G401 (cell line): ENCODE measurements at regions not wholly inside any gene's neighbourhood (a gene's known extent, or its start where the extent isn't known, plus 50 kb on each side); places are given as distances from the start of the nearest gene placed in this dataset.

Source experiments
- DNase-seq: peaks from one replicate; pipeline ENCODE4 v3.0.0-alpha.2; 2015; ENCODE audit warnings: low spot score
- in situ Hi-C: cut with HindIII; loops from 2 replicates; pipeline ENCODE4 v1.10.0; 2016; ENCODE audit warnings: low sequenced_read_pairs, mixed read lengths

GRCh38 chr5:8226148-8226547 is 357.2 kb downstream of the MTRR start:
- DNase-seq, result no peak
- in situ Hi-C loops, result no loop called here

- in situ Hi-C loops, result no loop called here
- DNase-seq, result no peak
Observed at GRCh38 chr5:8227112-8227511, 358.2 kb downstream of the MTRR start.

GRCh38 chr5:8229551-8229950 is 360.6 kb downstream of the MTRR start:
- in situ Hi-C loops, result no loop called here
- no peak for DNase-seq

GRCh38 chr5:8230868-8231267 is 361.9 kb downstream of the MTRR start:
- DNase-seq, result no peak
- in situ Hi-C loops, result no loop called here

GRCh38 chr5:8233479-8233878 is 364.5 kb downstream of the MTRR start:
- no peak for DNase-seq
- in situ Hi-C loops, result no loop called here

GRCh38 chr5:8234179-8234770 is 365.3 kb downstream of the MTRR start:
- in situ Hi-C loops, result no loop called here
- DNase-seq, result no peak

- in situ Hi-C loops, result no loop called here
- DNase-seq, result peak; percentile 10
Observed at GRCh38 chr5:8238080-8238479, 369.1 kb downstream of the MTRR start.

GRCh38 chr5:8239198-8239597 is 370.2 kb downstream of the MTRR start:
- no peak for DNase-seq
- in situ Hi-C loops, result no loop called here

GRCh38 chr5:8239646-8240045 is 370.7 kb downstream of the MTRR start:
- in situ Hi-C loops, result no loop called here
- peak; percentile 15 for DNase-seq

- in situ Hi-C loops, result no loop called here
- DNase-seq, result no peak
Observed at GRCh38 chr5:8241076-8241475, 372.1 kb downstream of the MTRR start.

- in situ Hi-C loops, result no loop called here
- DNase-seq, result no peak
Observed at GRCh38 chr5:8241558-8241957, 372.6 kb downstream of the MTRR start.

GRCh38 chr5:8247049-8247899 is 378.3 kb downstream of the MTRR start:
- in situ Hi-C loops, result no loop called here
- no peak for DNase-seq

- DNase-seq, result no peak
- in situ Hi-C loops, result no loop called here
Observed at GRCh38 chr5:8253376-8253775, 384.4 kb downstream of the MTRR start.

- no peak for DNase-seq
- in situ Hi-C loops, result no loop called here
Observed at GRCh38 chr5:8254674-8255073, 385.7 kb downstream of the MTRR start.

GRCh38 chr5:8258801-8259200 is 389.9 kb downstream of the MTRR start:
- in situ Hi-C loops, result no loop called here
- DNase-seq, result no peak

GRCh38 chr5:8270246-8270645 is 401.3 kb downstream of the MTRR start:
- in situ Hi-C loops, result no loop called here
- no peak for DNase-seq

GRCh38 chr5:8280711-8281363 is 411.9 kb downstream of the MTRR start:
- in situ Hi-C loops, result no loop called here
- no peak for DNase-seq

GRCh38 chr5:8288334-8288733 is 419.4 kb downstream of the MTRR start:
- DNase-seq, result peak; percentile 7
- in situ Hi-C loops, result no loop called here

- no peak for DNase-seq
- in situ Hi-C loops, result no loop called here
Observed at GRCh38 chr5:8288897-8289516, 420.1 kb downstream of the MTRR start.

GRCh38 chr5:8289779-8290178 is 420.8 kb downstream of the MTRR start:
- DNase-seq, result no peak
- in situ Hi-C loops, result no loop called here
